Skeletal muscle tissue (tissue), 3 donors: ENCODE measurements at regions not wholly inside any gene's neighbourhood (a gene's known extent, or its start where the extent isn't known, plus 50 kb on each side); places are given as distances from the start of the nearest gene placed in this dataset.

ENCODE experiments used
- H3K27ac ChIP-seq: one replicate; pipeline ENCODE4 v1.7.0; 2013; ENCODE audit warnings: mild to moderate bottlenecking, low read depth, low read length, inconsistent platforms
- H3K27me3 ChIP-seq, 3 donors: one replicate each; pipeline ENCODE4 v1.7.0; 2013; ENCODE audit warnings: low read length in 3 of 3; ENCODE audit not compliant: control insufficient read depth in 3 of 3, insufficient read depth in 3 of 3
- H3K36me3 ChIP-seq, 3 donors: one replicate each; pipeline ENCODE4 v1.7.0; 2013; ENCODE audit warnings: low read length in 3 of 3; ENCODE audit not compliant: control insufficient read depth in 3 of 3, insufficient read depth in 3 of 3
- H3K4me1 ChIP-seq, 3 donors: one replicate each; pipeline ENCODE4 v1.7.0; 2013; ENCODE audit warnings: low read length in 3 of 3, mild to moderate bottlenecking in 3 of 3; ENCODE audit not compliant: control insufficient read depth in 3 of 3, insufficient read depth in 3 of 3
- H3K4me3 ChIP-seq, 3 donors: one replicate each; pipeline ENCODE4 v1.7.0; 2013; ENCODE audit warnings: low read length in 3 of 3
- H3K9ac ChIP-seq, 3 donors: one replicate each; pipeline ENCODE4 v1.7.0; 2013; ENCODE audit warnings: low read length in 3 of 3, mild to moderate bottlenecking in 3 of 3, moderate library complexity in 2 of 3, low read depth in 1 of 3
- H3K9me3 ChIP-seq, 3 donors: one replicate each; pipeline ENCODE4 v1.7.0; 2013; ENCODE audit warnings: low read length in 3 of 3; ENCODE audit not compliant: control insufficient read depth in 3 of 3
- donor health status: Osteomylitis.

GRCh38 chr5:87850843-87851242 is 417.8 kb downstream of the TMEM161B start:
- no peaks in the 10 kb centered on the region for H3K36me3 ChIP-seq
- no peaks in the 10 kb centered on the region for H3K27me3 ChIP-seq
- H3K4me3 ChIP-seq = no peak overlapping the region
- no peak overlapping the region for H3K27ac ChIP-seq
- no peak overlapping the region for H3K9ac ChIP-seq
- H3K9me3 ChIP-seq = no peaks in the 10 kb centered on the region
- H3K4me1 ChIP-seq = no peaks in the 10 kb centered on the region

- no peaks in the 10 kb centered on the region for H3K4me1 ChIP-seq
- H3K27me3 ChIP-seq = no peaks in the 10 kb centered on the region
- H3K4me3 ChIP-seq = no peak overlapping the region
- no peak overlapping the region for H3K9ac ChIP-seq
- H3K36me3 ChIP-seq = no peaks in the 10 kb centered on the region
- no peaks in the 10 kb centered on the region for H3K9me3 ChIP-seq
- H3K27ac ChIP-seq = no peak overlapping the region
Observed at GRCh38 chr5:87845734-87846133, 422.9 kb downstream of the TMEM161B start.

GRCh38 chr5:87844866-87845265 is 423.8 kb downstream of the TMEM161B start:
- Histone ChIP-seq H3K27ac (no peak overlapping the region), H3K4me1 (no peaks in the 10 kb centered on the region)

GRCh38 chr5:87844449-87844848 is 424.2 kb downstream of the TMEM161B start:
- Histone ChIP-seq H3K4me3 (no peak overlapping the region), H3K4me1 (no peaks in the 10 kb centered on the region), H3K36me3 (no peaks in the 10 kb centered on the region), H3K9ac (no peak overlapping the region), H3K27ac (no peak overlapping the region), H3K9me3 (peaks cover 0 to 3% (median 0%) of the 10 kb centered on the region in 3 donors), H3K27me3 (no peaks in the 10 kb centered on the region)

More at GRCh38 chr5:87844866-87845265, 423.8 kb downstream of the TMEM161B start:
- Histone ChIP-seq H3K27me3 (no peaks in the 10 kb centered on the region), H3K4me3 (no peak overlapping the region), H3K9me3 (peaks cover 0 to 3% (median 0%) of the 10 kb centered on the region in 3 donors), H3K9ac (no peak overlapping the region), H3K36me3 (no peaks in the 10 kb centered on the region)

GRCh38 chr5:87836696-87837095 is 424.0 kb upstream of the CCNH start:
- Histone ChIP-seq H3K27me3 (no peaks in the 10 kb centered on the region), H3K9ac (no peak overlapping the region), H3K4me3 (no peak overlapping the region), H3K36me3 (no peaks in the 10 kb centered on the region), H3K27ac (no peak overlapping the region), H3K9me3 (peaks cover 0 to 3% (median 0%) of the 10 kb centered on the region in 3 donors), H3K4me1 (no peaks in the 10 kb centered on the region)

- Histone ChIP-seq H3K9ac (no peak overlapping the region), H3K27me3 (no peaks in the 10 kb centered on the region), H3K36me3 (no peaks in the 10 kb centered on the region), H3K9me3 (no peaks in the 10 kb centered on the region), H3K27ac (no peak overlapping the region), H3K4me1 (no peaks in the 10 kb centered on the region), H3K4me3 (no peak overlapping the region)
Observed at GRCh38 chr5:87831499-87831898, 418.8 kb upstream of the CCNH start.

GRCh38 chr5:87829217-87829551 is 416.5 kb upstream of the CCNH start:
- Histone ChIP-seq H3K4me3 (no peak overlapping the region), H3K9me3 (no peaks in the 10 kb centered on the region), H3K27me3 (no peaks in the 10 kb centered on the region), H3K4me1 (no peaks in the 10 kb centered on the region), H3K27ac (no peak overlapping the region), H3K9ac (no peak overlapping the region), H3K36me3 (no peaks in the 10 kb centered on the region)

- Histone ChIP-seq H3K27me3 (no peaks in the 10 kb centered on the region), H3K4me3 (no peak overlapping the region), H3K4me1 (no peaks in the 10 kb centered on the region)
Observed at GRCh38 chr5:87828545-87829216, 416.0 kb upstream of the CCNH start.

GRCh38 chr5:87827539-87827938 is 414.8 kb upstream of the CCNH start:
- Histone ChIP-seq H3K4me3 (no peak overlapping the region), H3K9me3 (no peaks in the 10 kb centered on the region), H3K27me3 (no peaks in the 10 kb centered on the region), H3K9ac (no peak overlapping the region), H3K36me3 (no peaks in the 10 kb centered on the region), H3K27ac (no peak overlapping the region), H3K4me1 (no peaks in the 10 kb centered on the region)

More at GRCh38 chr5:87828545-87829216, 416.0 kb upstream of the CCNH start:
- Histone ChIP-seq H3K36me3 (no peaks in the 10 kb centered on the region), H3K27ac (no peak overlapping the region), H3K9me3 (no peaks in the 10 kb centered on the region), H3K9ac (no peak overlapping the region)

- Histone ChIP-seq H3K9me3 (no peaks in the 10 kb centered on the region), H3K36me3 (no peaks in the 10 kb centered on the region), H3K4me3 (no peak overlapping the region), H3K27ac (no peak overlapping the region), H3K27me3 (no peaks in the 10 kb centered on the region), H3K9ac (no peak overlapping the region), H3K4me1 (no peaks in the 10 kb centered on the region)
Observed at GRCh38 chr5:87826507-87826906, 413.8 kb upstream of the CCNH start.
